NCI-H526 treated with DMSO at 0.1 percent for 48 hours (cell line): ENCODE measurements at regions not wholly inside any gene's neighbourhood (a gene's known extent, or its start where the extent isn't known, plus 50 kb on each side); places are given as distances from the start of the nearest gene placed in this dataset.

Experiments used
- DNase-seq: peaks from one replicate; lab custom pipeline; 2025; lab: John Stamatoyannopoulos, UW

DNA sequence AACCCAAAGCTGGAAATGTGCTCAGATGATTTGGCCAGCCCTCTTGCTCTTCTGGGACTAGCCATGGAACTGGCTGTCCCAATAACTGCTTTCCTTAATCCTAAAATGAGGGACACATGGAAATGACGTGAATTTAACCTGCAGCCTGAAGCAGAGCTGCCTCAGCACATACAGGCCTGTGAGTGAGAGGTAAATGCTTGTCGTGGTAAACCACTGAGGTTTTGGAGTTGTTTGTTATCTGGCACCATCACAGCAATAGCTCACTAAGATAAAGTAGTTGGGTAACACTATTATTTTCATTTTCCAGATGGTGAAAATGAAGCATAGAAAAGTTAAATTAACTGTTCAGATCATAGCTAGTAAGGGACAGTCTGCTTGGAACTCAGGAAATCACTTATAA lies 333.4 kb upstream of the CHD6 start:
- no peak for DNase-seq

GRCh38 chr20:41939659-41940058 lies 321.5 kb upstream of the CHD6 start:
- DNase-seq: no peak

GRCh38 chr20:41938353-41938752 lies 320.2 kb upstream of the CHD6 start:
- DNase-seq: no peak

- DNase-seq: no peak
These were observed 317.1 kb upstream of the CHD6 start for GRCh38 chr20:41935259-41935791.

DNA sequence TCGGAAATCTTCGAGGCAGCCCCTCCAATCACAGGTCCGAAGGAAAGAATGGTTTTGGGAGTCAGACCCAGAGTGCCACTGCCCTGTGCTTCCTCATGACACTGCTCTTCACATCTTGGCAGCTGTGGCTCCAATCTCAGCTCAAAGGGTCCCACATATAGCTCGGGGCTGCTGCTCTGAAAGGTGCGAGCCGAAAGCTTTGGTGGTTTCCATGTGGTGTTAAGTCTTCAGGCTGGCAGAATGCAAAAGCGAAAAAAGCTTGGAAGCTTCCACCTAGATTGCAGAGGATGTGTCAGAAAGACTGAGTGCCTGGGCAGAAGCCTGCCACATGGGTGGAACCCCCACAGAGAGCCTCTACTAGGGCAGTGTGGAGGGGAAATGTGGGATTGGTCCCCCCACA lies 314.3 kb upstream of the CHD6 start:
- DNase-seq: no peak

- DNase-seq: no peak
These were observed 309.5 kb upstream of the CHD6 start for GRCh38 chr20:41927655-41928054.

- no peak for DNase-seq
These were observed 309.0 kb upstream of the CHD6 start for GRCh38 chr20:41927189-41927588.

DNA sequence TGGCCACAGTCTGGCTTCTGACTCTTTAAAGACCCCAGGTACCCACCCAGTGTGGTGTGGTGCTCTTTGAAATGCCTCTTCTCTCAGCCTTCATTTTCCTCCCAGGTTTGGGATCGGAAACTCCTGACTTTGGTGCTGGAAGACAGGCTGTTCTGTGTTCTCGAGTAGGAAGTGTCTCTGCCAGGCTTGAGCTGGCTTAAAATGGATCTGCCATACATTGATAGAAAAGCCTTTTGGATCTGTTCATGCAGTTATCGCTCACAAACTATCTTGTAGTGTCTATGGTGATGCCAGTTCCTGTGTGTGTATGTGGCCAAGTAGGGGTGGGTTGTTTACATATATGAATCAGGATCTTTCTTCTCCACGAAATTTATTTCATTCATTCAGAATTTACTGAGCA lies 307.3 kb upstream of the CHD6 start:
- no peak for DNase-seq

GRCh38 chr20:41923624-41924023 lies 305.4 kb upstream of the CHD6 start:
- no peak for DNase-seq

DNA sequence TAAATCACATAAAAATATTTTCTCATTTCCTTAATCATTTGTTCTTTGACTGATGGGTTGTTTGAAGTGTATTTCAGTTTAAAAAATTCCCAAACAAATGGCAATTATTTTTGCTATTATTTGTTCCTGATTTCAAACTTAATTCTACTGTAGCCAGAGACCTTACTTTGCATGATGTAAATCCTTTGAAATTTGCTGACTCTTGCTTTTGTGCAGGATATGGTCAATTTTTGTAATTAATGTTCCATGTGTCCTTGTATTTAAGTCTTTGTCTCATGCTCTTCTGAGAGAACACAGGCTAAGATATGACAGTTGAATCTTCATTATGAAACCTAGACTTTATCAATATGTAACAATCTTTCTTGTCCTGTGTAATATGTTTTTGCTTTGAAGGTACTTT lies 295.0 kb upstream of the CHD6 start:
- DNase-seq: no peak

DNA sequence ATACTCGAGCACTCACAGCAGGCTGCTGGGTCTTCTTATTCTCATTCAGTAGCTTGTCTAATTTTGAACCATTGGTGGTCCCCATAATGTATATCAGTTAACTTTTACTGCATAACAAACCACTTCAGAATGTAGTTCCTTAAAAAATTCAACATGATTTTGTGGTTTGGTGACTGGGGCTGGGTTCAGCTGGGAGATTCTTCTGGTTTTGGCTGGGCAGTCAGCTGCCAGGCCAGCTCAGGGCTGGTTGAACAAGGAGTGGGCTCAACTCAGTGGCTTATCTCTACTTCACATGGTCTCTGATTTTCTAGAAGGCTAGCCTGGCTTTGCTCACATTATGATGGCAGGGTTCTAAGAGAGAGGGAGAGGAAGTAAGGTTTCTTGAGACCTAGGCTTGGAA lies 292.4 kb upstream of the CHD6 start:
- DNase-seq: no peak

DNA sequence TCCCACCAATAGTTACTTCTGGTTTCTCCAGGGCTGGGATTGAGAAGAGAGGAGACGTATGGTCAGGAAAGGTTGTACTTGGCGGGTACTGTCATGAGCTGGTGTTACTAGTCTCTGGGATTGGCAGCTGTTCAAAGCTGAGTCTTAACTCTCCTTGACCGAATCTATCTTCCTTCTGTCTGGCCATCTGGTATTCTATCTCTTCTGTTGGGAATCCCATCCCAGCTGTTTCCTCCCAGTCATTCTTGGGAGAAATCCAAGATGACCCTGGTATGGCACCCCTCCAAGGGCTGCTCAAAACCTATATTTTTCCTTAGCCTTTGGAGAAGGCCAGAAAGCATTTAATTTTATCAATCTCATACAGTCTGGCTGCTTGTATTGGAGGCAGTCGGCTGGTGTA lies 287.0 kb upstream of the CHD6 start:
- DNase-seq: no peak

DNA sequence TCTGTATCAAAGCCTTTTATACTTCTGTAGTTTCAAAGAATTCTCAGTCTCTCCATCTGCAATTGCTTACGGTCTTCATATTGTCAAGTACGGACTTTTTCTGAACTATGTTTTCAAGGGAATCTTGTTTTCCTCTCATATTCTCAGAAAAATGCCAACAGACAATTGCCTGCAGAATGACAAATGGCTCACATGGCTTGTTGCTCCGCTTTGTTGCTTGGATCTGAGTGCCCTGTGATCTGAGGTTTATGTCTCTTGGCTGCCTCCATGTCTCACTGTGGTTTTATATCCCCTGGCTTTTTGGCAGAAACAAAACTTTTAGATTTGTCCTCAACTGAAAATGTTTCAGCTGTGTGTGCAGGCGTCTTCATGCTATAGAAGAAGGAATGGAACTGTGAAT lies 285.4 kb upstream of the CHD6 start:
- DNase-seq: no peak

GRCh38 chr20:41902346-41902745 lies 284.2 kb upstream of the CHD6 start:
- no peak for DNase-seq

DNA sequence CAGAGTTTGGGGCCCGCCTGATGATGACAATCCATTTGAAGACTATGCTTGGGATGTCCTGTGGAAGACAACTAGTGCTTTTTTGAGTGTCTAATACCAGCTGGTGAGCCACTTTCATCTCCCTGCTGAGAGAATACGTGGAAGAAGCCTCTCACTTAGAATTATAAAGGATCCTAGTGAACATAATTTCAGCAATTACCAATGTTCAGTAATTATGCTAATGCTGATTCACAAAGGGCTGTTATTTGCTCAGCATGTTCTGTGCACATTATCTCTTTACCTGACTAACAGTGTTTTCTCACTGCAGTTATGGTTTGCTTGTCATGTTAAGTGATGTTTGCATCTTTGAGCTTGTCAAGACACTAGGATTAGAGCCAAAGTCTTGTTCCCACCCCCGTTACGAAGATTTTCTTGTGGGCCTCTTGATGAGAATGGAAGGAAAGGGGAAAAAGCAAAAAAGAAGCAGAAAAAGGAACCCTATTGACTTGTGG lies 282.1 kb upstream of the CHD6 start:
- no peak for DNase-seq

- DNase-seq: no peak
These were observed 279.5 kb upstream of the CHD6 start for GRCh38 chr20:41897708-41898107.

DNA sequence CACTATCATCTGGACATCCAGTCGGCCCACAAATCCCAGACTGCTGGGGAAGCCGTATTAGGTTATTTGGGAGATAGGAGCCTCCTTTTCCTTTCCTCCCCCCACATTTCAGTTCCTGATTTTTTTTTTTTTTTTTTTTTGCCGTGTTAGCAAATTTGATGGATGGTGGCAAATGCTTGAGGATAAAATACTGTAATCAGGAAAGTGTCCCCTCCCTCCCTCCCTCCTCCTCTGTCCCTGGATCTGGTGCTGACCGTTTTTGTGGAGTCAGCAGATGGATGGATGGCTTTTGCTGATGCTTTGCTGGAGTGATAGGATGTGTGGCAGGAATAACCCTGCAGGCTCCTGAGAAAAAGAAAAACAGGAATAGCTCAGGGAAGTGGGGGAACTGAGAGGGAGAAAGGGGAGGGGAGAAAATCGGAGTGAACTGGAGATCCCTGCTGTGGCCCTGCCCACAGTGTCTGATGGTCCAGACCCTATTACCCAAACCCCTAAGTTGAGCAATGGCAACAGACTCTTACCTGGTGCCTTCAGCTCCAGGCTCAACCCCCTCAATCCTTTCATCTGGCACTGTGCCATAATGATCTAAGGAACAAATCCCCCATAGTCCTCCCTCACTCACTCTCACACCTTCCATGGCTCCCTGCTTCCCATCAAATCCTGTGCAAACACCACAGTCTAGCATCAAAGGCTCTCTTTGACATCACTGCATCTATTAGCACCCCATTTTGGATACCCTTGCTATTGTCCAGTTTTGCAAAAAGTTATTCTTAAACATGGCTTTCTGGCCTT lies 277.3 kb upstream of the CHD6 start:
- no peak for DNase-seq

- no peak for DNase-seq
These were observed 276.2 kb upstream of the CHD6 start for GRCh38 chr20:41894255-41894963.

- no peak for DNase-seq
These were observed 273.9 kb upstream of the CHD6 start for GRCh38 chr20:41892031-41892430.

- no peak for DNase-seq
These were observed 271.7 kb upstream of the CHD6 start for GRCh38 chr20:41889844-41890224.

- peak; percentile 10 for DNase-seq
These were observed 271.1 kb upstream of the CHD6 start for GRCh38 chr20:41889126-41889843.

DNA sequence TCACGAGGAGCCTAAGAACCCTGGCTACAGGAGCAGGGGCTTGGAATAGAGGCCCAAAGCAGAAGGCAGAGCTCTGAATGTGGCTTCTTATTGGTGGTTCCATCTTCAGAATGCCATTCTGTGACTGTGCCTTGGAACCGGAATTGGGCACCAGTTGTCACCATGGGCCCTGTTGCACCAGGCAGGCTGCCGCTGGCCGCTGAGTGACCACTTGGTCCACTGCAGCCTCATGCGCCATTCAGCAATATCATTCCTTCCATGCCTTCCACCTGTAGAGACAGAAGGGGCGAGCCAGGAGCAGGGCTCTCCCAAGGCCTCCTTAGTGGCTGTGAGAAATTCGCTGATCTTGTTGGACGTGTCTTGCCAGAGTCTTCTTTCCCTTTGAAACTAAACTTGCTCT lies 270.3 kb upstream of the CHD6 start:
- no peak for DNase-seq

- no peak for DNase-seq
These were observed 269.3 kb upstream of the CHD6 start for GRCh38 chr20:41887500-41887899.
